DND-41 (cell line): ENCODE measurements at regions not wholly inside any gene's neighbourhood (a gene's known extent, or its start where the extent isn't known, plus 50 kb on each side); places are given as distances from the start of the nearest gene placed in this dataset.

Source experiments
- ATAC-seq: fragments of 200-7000 bp; cut with Tn5 transposase; 3 replicates; pipeline ENCODE4 v1.9.1; 2021; ENCODE audit warnings: low read depth; ENCODE audit not compliant: insufficient read depth
- DNase-seq: peaks from one replicate; pipeline ENCODE4 v3.0.0-alpha.2; 2020
- H2AFZ ChIP-seq: 2 replicates; pipeline ENCODE4 v1.6.0; 2012; ENCODE audit warnings: low read depth, low read length
- H3K27ac ChIP-seq: 2 replicates; pipeline ENCODE4 v1.5.1; 2012; ENCODE audit warnings: low read length, inconsistent platforms
- H3K27me3 ChIP-seq: fragments of 200-600 bp; sonication (generic); 2 replicates; pipeline ENCODE4 v1.6.0; 2012; ENCODE audit warnings: low read length, mild to moderate bottlenecking, inconsistent platforms; ENCODE audit not compliant: insufficient read depth, poor library complexity
- H3K36me3 ChIP-seq: 2 replicates; pipeline ENCODE4 v1.5.1; 2012; ENCODE audit warnings: low read length, inconsistent platforms; ENCODE audit not compliant: insufficient read depth
- H3K4me1 ChIP-seq: 2 replicates; pipeline ENCODE4 v1.5.1; 2012; ENCODE audit warnings: mild to moderate bottlenecking, low read length; ENCODE audit not compliant: insufficient read depth
- H3K4me2 ChIP-seq: 2 replicates; pipeline ENCODE4 v1.6.0; 2012; ENCODE audit warnings: mild to moderate bottlenecking, moderate library complexity, low read length, inconsistent platforms; ENCODE audit not compliant: insufficient read depth
- H3K4me3 ChIP-seq, 2 experiments: fragments of 200-600 bp in 1 of 2; shearing (Covaris generic) in 1 of 2; 2 replicates each; pipeline ENCODE4 v1.5.1; 2012 to 2016; ENCODE audit warnings: inconsistent platforms in 2 of 2, low read length in 2 of 2, mild to moderate bottlenecking in 2 of 2, low read depth in 1 of 2, moderate library complexity in 1 of 2
- H3K79me2 ChIP-seq: 2 replicates; pipeline ENCODE4 v1.6.0; 2012; ENCODE audit warnings: low read length, inconsistent platforms; ENCODE audit not compliant: insufficient read depth
- H3K9ac ChIP-seq: 2 replicates; pipeline ENCODE4 v1.6.0; 2012; ENCODE audit warnings: low read depth, mild to moderate bottlenecking, inconsistent platforms, low read length, moderate library complexity
- H3K9me3 ChIP-seq: 2 replicates; pipeline ENCODE4 v1.5.1; 2012; ENCODE audit warnings: low read length, moderate library complexity, mild to moderate bottlenecking, inconsistent platforms; ENCODE audit not compliant: insufficient read depth, severe bottlenecking
- H4K20me1 ChIP-seq: 2 replicates; pipeline ENCODE4 v1.6.0; 2012; ENCODE audit warnings: low read length; ENCODE audit not compliant: insufficient read depth
- EZH2 ChIP-seq: IDR thresholded peaks from 3 replicates; pipeline ENCODE4 v1.6.1; 2012; ENCODE audit warnings: borderline replicate concordance, low read depth, mild to moderate bottlenecking, moderate library complexity, low read length, inconsistent platforms; ENCODE audit not compliant: severe bottlenecking
- TF ChIP-seq, protein P1 (sequence below): IDR thresholded peaks from 2 replicates; pipeline ENCODE4 v1.5.1; 2012; ENCODE audit warnings: borderline replicate concordance, low read length, moderate library complexity, mild to moderate bottlenecking; ENCODE audit not compliant: poor library complexity, severe bottlenecking; ENCODE audit errors: extremely low read depth

DNA sequence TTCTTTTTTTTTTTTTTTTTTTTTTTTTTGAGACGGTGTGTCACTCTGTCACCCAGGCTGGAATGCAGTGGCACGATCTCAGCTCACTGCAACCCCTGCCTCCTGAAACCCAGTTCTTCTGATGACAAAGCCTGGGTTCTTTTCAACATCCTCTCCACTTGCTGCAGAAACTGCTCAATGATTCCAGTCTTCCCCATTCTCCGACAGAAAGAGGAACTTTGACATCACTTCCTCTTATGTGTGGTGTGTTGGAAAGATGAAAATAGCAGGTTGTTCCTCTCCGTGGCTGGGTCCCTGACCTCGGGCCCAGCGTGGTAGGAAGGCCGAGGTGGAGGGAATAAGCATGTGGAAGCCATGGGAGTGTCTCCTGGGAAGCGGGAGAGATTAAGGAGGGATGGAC, 198.4 kb downstream of the PHETA1 start:
- Histone ChIP-seq H3K9me3 (no peaks in the 10 kb centered on the region), H3K4me2 (no peak overlapping the region), H3K36me3 (no peaks in the 10 kb centered on the region), H3K27ac (no peak overlapping the region), H3K4me1 (no peaks in the 10 kb centered on the region), H3K27me3 (no peaks in the 10 kb centered on the region), H2AFZ (no peak overlapping the region), H3K9ac (no peak overlapping the region), H3K79me2 (no peaks in the 10 kb centered on the region), H4K20me1 (no peaks in the 10 kb centered on the region), H3K4me3 (no peak overlapping the region)
- ATAC-seq (no peak), DNase-seq (no peak)
- no peak for TF ChIP-seq EZH2
- TF ChIP-seq, protein P1, sequence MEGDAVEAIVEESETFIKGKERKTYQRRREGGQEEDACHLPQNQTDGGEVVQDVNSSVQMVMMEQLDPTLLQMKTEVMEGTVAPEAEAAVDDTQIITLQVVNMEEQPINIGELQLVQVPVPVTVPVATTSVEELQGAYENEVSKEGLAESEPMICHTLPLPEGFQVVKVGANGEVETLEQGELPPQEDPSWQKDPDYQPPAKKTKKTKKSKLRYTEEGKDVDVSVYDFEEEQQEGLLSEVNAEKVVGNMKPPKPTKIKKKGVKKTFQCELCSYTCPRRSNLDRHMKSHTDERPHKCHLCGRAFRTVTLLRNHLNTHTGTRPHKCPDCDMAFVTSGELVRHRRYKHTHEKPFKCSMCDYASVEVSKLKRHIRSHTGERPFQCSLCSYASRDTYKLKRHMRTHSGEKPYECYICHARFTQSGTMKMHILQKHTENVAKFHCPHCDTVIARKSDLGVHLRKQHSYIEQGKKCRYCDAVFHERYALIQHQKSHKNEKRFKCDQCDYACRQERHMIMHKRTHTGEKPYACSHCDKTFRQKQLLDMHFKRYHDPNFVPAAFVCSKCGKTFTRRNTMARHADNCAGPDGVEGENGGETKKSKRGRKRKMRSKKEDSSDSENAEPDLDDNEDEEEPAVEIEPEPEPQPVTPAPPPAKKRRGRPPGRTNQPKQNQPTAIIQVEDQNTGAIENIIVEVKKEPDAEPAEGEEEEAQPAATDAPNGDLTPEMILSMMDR: no peak

DNA sequence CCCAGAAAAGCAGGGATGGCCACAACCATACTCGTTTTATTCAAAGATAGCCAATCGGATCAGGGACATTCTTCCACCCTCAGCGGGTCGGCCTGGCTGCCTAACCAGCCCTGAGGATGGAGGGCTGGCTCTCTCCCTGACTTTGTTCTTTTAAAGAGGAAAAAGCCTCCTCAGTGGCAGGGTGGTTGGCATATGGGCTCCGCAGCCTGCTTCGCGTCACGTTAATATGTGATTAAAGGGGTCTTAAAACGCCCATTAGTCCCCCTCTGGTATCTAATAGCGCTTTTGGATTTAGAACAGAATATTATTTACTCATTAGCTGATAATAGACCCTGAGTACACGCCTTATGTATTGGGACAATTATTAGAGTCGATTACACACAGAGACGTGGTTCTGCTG, 199.4 kb downstream of the PHETA1 start:
- Histone ChIP-seq H3K4me1 (no peaks in the 10 kb centered on the region), H3K4me3 (no peak overlapping the region), H3K9me3 (no peaks in the 10 kb centered on the region), H3K9ac (no peak overlapping the region), H3K36me3 (no peaks in the 10 kb centered on the region), H3K79me2 (no peaks in the 10 kb centered on the region), H3K27ac (no peak overlapping the region), H3K27me3 (no peaks in the 10 kb centered on the region), H3K4me2 (no peak overlapping the region), H4K20me1 (no peaks in the 10 kb centered on the region), H2AFZ (no peak overlapping the region)
- no peak for ATAC-seq
- no peak for DNase-seq
- TF ChIP-seq EZH2: no peak
- TF ChIP-seq, protein P1: no peak

DNA sequence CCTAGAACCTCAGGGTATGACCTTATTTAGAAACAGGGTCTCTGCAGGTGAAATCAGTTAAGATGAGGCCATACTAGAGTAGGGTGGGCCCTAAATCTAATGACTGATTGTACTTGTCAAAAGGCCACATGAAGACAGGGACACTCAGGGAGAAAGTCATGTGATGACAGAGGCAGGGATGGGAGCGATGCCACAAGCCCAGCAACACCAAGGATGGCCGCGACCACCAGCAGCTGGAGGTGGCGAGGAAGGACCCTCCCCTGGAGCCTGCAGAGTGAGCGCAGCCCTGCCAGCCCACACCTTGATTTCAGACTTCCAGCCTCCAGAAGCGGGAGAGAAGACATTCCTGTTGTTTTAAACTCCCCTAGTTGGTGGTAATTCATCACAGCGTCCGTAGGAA, 199.9 kb downstream of the PHETA1 start:
- Histone ChIP-seq H3K4me1 (no peaks in the 10 kb centered on the region), H3K4me2 (no peak overlapping the region)

More for the DNA sequence above, 199.9 kb downstream of the PHETA1 start:
- no peaks in the 10 kb centered on the region for H3K9me3 ChIP-seq
- no peak for TF ChIP-seq EZH2
- TF ChIP-seq, protein P1: no peak
- no peaks in the 10 kb centered on the region for H4K20me1 ChIP-seq
- no peak overlapping the region for H3K27ac ChIP-seq
- ATAC-seq: no peak
- H3K4me3 ChIP-seq: no peak overlapping the region
- H3K79me2 ChIP-seq: no peaks in the 10 kb centered on the region
- H3K36me3 ChIP-seq: no peaks in the 10 kb centered on the region
- no peaks in the 10 kb centered on the region for H3K27me3 ChIP-seq
- DNase-seq: no peak
- H3K9ac ChIP-seq: no peak overlapping the region
- no peak overlapping the region for H2AFZ ChIP-seq
